ENCODE measurements at regions not wholly inside any gene's neighbourhood (a gene's known extent, or its start where the extent isn't known, plus 50 kb on each side); places are given as distances from the start of the nearest gene placed in this dataset.

GRCh38 chr5:83407931-83408330 lies 63.6 kb upstream of the VCAN start:
- no peak overlapping the region for H2BK12ac ChIP-seq (ENCODE audit: low read depth, low read length)
- H3K4me1 ChIP-seq (replicated peaks in 1 of 4; ENCODE audit: control insufficient read depth in 3 of 4, insufficient read depth in 4 of 4, low read length in 3 of 4), result no peaks in the 10 kb centered on the region
- no peak overlapping the region for H3K4me3 ChIP-seq (ENCODE audit: extremely low read depth in 1 of 4, insufficient read depth in 2 of 4, low read depth in 3 of 4, low read length in 4 of 4)
- FAIRE-seq (no peak), DNase-seq (ENCODE audit: low read depth in 1 of 2, low spot score in 2 of 2) (no peak)
- no peak overlapping the region for H2BK15ac ChIP-seq (ENCODE audit: low read length)
- no peak overlapping the region for H2BK5ac ChIP-seq (ENCODE audit: low read depth, low read length)
- no peak overlapping the region for H3K27ac ChIP-seq (ENCODE audit: low read depth, low read length)
- no peaks in the 10 kb centered on the region for H3K79me2 ChIP-seq (ENCODE audit: control insufficient read depth in 1 of 2, insufficient read depth in 2 of 2, low read length in 2 of 2)
- H3K23me2 ChIP-seq (ENCODE audit: low read depth, low read length), result no peaks in the 10 kb centered on the region
- H3K9me3 ChIP-seq (ENCODE audit: insufficient read depth in 2 of 2, low read depth in 1 of 2, low read length in 1 of 2), result no peaks in the 10 kb centered on the region; a peak in 1 of 4 replicates
- H2BK120ac ChIP-seq (replicated peaks; ENCODE audit: low read depth, low read length), result no peak overlapping the region
- H3K79me1 ChIP-seq (ENCODE audit: low read depth, low read length), result no peaks in the 10 kb centered on the region
- H3K9ac ChIP-seq (replicated peaks in 1 of 4; ENCODE audit: extremely low read depth in 1 of 4, low read depth in 3 of 4, low read length in 3 of 4), result no peak overlapping the region
- H3K23ac ChIP-seq (ENCODE audit: insufficient read length), result no peak overlapping the region
- no peak overlapping the region for H4K5ac ChIP-seq (ENCODE audit: insufficient read length, low read depth, low read length)
- ChIA-PET POLR2A (ENCODE audit: partially characterized antibody) (no interaction called here), CTCF (ENCODE audit: partially characterized antibody) (interaction anchor here (1.2 kb wide), 1 partner anchor 19 kb away, joined by 3 read pairs; no protein-coding TSS in a partner anchor)
- no peak overlapping the region for H3K4me2 ChIP-seq (ENCODE audit: insufficient read depth in 1 of 2, low read depth in 2 of 2, low read length in 2 of 2)
- no peak overlapping the region for H3K14ac ChIP-seq (ENCODE audit: insufficient read length)
- no peak overlapping the region for H3K4ac ChIP-seq (replicated peaks; ENCODE audit: insufficient read length, low read depth, low read length)
- H2AFZ ChIP-seq (ENCODE audit: low read length), result no peak overlapping the region
- no peaks in the 10 kb centered on the region for H4K20me1 ChIP-seq (replicated peaks in 1 of 2; ENCODE audit: control insufficient read depth in 1 of 2, insufficient read depth in 2 of 2, low read length in 2 of 2)
- no peak overlapping the region for H4K91ac ChIP-seq (replicated peaks; ENCODE audit: insufficient read length, low read length)
- no peak overlapping the region for H4K8ac ChIP-seq (ENCODE audit: extremely low read depth, insufficient read depth, low read length)
- no peak for TF ChIP-seq NRF1 (IDR thresholded peaks at IDR 0.05; ENCODE audit: low read depth, low read length)
- TF ChIP-seq RBBP5 (IDR thresholded peaks at IDR 0.05; ENCODE audit: borderline replicate concordance, low read depth, low read length), result no peak
- no peak for TF ChIP-seq TAF7 (optimal IDR thresholded peaks at IDR 0.05; ENCODE audit: borderline replicate concordance, low read depth, low read length)
- no peak overlapping the region for H3K56ac ChIP-seq (replicated peaks; ENCODE audit: insufficient read length, low read depth, low read length)
- no peak overlapping the region for H2AK5ac ChIP-seq (ENCODE audit: low read depth, low read length)
- no peaks in the 10 kb centered on the region for H3K36me3 ChIP-seq (ENCODE audit: control insufficient read depth in 2 of 4, insufficient read depth in 4 of 4, low read length in 3 of 4)
- no peak overlapping the region for H2BK20ac ChIP-seq (ENCODE audit: low read length)
- H3K18ac ChIP-seq (ENCODE audit: extremely low read depth, low read length), result no peak overlapping the region
- H3K27me3 ChIP-seq (replicated peaks in 1 of 4; ENCODE audit: control insufficient read depth in 3 of 4, extremely low read depth in 1 of 4, insufficient read depth in 3 of 4, low read length in 3 of 4), result no peaks in the 10 kb centered on the region
